GM19395 (cell line): ENCODE measurements at regions not wholly inside any gene's neighbourhood (a gene's known extent, or its start where the extent isn't known, plus 50 kb on each side); places are given as distances from the start of the nearest gene placed in this dataset.

ENCODE experiments used
- ATAC-seq: cut with Tn5 transposase; IDR thresholded peaks from one replicate; pipeline ENCODE4 v1.9.1; 2021; ENCODE audit warnings: mild to moderate bottlenecking, moderate library complexity; ENCODE audit not compliant: unreplicated experiment

- ATAC-seq: peak; percentile 31
These were observed 57.6 kb upstream of the BOLA1 start for GRCh38 chr1:149841597-149842238.

GRCh38 chr1:149842458-149843064 is 56.8 kb upstream of the BOLA1 start:
- peak; percentile 55 for ATAC-seq

- no peak for ATAC-seq
These were observed 55.8 kb upstream of the BOLA1 start for GRCh38 chr1:149843431-149844041.

- no peak for ATAC-seq
These were observed 55.3 kb upstream of the BOLA1 start for GRCh38 chr1:149844101-149844500.

- ATAC-seq: no peak
These were observed 54.6 kb upstream of the BOLA1 start for GRCh38 chr1:149844650-149845255.

DNA sequence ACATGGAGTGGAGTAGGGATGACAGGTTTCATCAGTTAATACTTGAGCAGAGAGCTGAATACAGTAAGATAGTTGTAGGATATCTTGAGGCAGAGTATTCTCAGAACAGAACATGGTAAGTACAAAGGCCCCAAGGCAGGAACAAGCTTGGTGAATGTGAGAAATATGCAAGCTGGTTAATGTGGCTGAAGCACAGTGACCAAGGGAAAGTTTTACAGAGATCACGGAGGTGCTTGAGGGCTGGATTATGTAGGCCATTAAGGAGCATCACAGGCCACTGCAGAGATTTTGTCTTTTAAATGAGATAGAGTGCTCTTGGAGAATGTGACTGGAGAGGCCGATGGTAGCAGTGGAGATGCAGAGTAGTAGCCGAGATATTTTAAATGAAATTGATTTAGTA is 54.0 kb upstream of the BOLA1 start:
- ATAC-seq: no peak

DNA sequence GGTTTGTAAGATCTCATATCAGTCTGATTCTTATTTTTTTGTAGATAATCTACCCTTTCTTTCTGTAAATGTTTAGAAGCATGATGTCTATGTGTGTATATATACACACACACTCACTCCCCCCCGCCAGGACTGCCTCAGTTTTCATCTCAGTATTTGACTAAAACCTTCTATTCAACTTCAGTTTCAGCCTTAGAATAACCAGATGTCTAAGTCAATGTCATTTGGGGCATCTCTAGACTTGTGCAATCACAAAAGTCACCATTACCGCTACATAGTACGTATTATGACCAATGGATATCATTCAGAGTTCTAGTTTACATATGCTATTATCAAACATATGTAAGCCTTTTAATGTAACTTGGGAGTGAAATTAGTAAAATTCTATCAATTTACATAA is 53.3 kb upstream of the BOLA1 start:
- no peak for ATAC-seq

- ATAC-seq: no peak
These were observed 52.5 kb upstream of the BOLA1 start for GRCh38 chr1:149846593-149847466.

DNA sequence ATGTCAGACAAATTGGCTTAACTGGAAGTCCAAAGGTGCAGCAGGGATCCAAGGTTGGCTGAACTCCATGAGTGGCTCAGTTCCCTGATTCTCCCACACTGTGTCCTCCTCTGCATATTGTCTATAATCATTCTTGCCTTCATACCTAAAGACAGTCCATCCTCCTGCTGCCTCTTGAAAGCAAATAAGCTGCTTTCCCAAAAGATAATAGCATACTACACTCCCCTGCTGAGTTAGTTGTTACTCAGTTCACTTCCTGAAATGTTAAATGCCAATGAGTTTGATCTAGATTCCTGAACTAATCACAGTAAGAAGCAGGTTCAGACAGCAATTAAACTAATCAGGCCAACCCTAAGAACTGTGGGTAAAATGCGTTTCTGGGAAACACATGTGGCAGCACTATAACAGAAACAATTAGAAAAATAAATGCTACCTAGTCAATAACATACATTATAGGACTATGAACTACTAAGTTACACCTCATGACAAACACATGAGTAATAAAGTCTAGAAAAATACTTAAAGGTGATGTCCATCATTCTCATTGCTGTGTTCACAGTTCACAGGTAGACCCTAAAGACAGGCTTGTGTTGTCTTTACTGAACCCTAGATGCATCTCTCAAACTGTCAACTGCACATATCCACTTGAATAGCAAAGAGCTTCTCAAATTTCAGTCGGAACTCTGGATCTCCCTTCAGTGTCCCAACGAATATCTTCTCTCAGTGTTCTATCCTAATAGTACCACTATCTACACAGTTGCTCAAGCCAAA is 50.8 kb upstream of the BOLA1 start:
- ATAC-seq: no peak

DNA sequence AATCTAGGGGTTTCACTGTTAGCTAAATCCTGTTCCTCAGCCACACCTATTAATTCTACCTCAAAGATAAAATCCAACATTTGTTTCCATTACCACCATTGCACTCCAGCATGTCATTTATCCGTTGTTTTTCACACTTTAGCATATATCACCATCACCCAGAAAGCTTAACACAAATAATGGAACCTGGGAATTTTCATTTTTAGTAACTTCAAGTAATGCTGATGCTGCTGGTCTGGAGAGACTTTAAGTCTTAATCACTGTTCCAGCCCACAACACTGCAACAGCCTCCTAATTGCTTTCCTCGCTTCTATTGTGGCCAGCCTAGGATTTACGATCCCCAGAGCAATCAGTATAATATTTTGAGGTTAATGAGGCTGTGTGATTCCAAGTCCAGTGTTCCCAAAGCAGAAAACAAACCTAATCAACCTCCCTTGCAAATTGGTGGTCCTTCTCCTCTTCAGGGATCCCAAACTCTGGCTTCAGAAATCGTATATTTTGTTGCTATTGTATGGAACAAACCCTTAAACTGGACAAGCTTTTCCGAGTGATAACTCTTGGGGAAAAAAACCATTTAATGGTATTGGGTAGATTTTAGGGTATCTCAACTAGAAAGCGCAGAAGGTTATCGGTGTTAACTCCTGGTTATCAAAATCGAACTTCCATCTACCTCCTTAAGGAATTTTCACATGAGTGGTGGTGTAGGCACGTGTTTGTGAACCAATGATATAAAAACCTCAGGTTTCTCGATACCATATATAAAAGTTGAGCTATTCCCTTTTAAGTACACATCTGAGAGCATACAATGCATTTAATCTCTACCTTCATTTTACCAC is 50.0 kb upstream of the BOLA1 start:
- ATAC-seq: no peak
